ENCODE measurements at regions not wholly inside any gene's neighbourhood (a gene's known extent, or its start where the extent isn't known, plus 50 kb on each side); places are given as distances from the start of the nearest gene placed in this dataset.

DNA sequence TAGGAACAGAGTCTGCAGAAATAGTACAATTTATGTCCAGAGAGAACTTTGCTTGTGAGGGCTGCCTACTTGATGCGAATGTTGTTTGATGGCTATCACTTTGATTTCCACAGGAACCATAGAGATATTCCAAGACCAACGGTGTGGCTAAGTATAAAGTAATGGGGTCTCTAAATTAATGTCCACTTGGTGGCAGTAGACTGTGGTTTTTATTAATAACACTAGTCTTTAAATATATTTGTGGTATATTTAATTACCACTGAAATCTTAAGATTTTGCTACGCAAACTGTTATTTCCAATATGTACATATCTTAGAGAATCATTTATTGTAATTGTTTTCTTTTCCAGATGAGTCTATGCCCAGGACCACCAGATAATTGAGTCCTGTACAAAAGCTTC, 647.9 kb downstream of the PLA2G4A start:
- Mint-ChIP-seq H3K4me1 (ENCODE audit: low read depth) (no peaks in the 10 kb centered on the region), H3K9me3 (ENCODE audit: low read depth) (no peaks in the 10 kb centered on the region), H3K27ac (no peak overlapping the region), H3K27me3 (no peaks in the 10 kb centered on the region), H3K36me3 (ENCODE audit: insufficient read depth) (no peaks in the 10 kb centered on the region), H3K4me3 (ENCODE audit: low read depth) (no peak overlapping the region)
- DNase-seq (ENCODE audit: low spot score, unreplicated experiment): no peak
- TF ChIP-seq, protein P1, sequence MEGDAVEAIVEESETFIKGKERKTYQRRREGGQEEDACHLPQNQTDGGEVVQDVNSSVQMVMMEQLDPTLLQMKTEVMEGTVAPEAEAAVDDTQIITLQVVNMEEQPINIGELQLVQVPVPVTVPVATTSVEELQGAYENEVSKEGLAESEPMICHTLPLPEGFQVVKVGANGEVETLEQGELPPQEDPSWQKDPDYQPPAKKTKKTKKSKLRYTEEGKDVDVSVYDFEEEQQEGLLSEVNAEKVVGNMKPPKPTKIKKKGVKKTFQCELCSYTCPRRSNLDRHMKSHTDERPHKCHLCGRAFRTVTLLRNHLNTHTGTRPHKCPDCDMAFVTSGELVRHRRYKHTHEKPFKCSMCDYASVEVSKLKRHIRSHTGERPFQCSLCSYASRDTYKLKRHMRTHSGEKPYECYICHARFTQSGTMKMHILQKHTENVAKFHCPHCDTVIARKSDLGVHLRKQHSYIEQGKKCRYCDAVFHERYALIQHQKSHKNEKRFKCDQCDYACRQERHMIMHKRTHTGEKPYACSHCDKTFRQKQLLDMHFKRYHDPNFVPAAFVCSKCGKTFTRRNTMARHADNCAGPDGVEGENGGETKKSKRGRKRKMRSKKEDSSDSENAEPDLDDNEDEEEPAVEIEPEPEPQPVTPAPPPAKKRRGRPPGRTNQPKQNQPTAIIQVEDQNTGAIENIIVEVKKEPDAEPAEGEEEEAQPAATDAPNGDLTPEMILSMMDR (IDR thresholded peaks at IDR 0.05; ENCODE audit: unreplicated experiment): peak; percentile 44

DNA sequence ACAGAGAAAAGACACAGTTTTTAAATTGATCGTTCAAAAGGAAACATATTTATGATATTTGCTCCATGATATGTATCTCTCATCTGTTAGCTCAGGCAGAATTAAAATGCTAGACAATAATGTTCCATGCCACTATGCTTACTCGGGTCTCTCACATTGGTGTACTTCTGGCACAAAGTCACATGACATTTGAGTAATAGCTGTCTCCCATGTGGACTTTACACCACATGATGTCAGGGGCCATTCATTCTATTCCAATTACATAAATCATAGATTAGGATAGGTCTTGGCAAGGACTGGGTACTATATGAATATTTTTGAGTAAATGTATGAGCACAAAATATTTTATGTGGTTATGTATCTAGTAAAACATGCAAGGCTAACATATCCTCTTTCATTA, 648.4 kb downstream of the PLA2G4A start:
- no peak for DNase-seq (ENCODE audit: low spot score, unreplicated experiment)
- TF ChIP-seq, protein P1 (IDR thresholded peaks at IDR 0.05; ENCODE audit: unreplicated experiment): no peak
- Mint-ChIP-seq H3K4me3 (ENCODE audit: low read depth) (no peak overlapping the region), H3K27me3 (no peaks in the 10 kb centered on the region), H3K36me3 (ENCODE audit: insufficient read depth) (no peaks in the 10 kb centered on the region), H3K4me1 (ENCODE audit: low read depth) (no peaks in the 10 kb centered on the region), H3K9me3 (ENCODE audit: low read depth) (no peaks in the 10 kb centered on the region), H3K27ac (no peak overlapping the region)

DNA sequence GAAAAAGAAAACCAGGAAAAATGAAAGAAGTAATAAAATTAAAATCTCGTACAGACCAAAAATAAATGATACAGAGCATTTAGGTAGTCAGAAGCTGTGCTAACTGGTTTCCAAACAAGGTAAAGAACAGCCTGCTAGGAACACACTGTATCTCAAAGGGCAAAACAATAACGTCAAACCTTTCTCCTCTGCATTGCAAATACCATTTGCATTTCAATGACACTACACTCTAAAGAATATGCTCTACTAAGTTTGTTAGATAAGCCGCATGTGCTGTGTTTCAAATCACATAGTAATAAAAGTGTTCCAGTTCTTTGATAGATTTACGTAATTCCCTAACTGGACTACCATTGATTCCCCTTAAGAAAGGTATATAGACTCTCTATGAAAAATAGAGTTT, 648.8 kb downstream of the PLA2G4A start:
- Mint-ChIP-seq H3K4me1 (ENCODE audit: low read depth) (no peaks in the 10 kb centered on the region), H3K4me3 (ENCODE audit: low read depth) (no peak overlapping the region), H3K9me3 (ENCODE audit: low read depth) (no peaks in the 10 kb centered on the region), H3K36me3 (ENCODE audit: insufficient read depth) (no peaks in the 10 kb centered on the region), H3K27ac (no peak overlapping the region), H3K27me3 (no peaks in the 10 kb centered on the region)
- TF ChIP-seq, protein P1 (IDR thresholded peaks at IDR 0.05; ENCODE audit: unreplicated experiment): no peak
- no peak for DNase-seq (ENCODE audit: low spot score, unreplicated experiment)

DNA sequence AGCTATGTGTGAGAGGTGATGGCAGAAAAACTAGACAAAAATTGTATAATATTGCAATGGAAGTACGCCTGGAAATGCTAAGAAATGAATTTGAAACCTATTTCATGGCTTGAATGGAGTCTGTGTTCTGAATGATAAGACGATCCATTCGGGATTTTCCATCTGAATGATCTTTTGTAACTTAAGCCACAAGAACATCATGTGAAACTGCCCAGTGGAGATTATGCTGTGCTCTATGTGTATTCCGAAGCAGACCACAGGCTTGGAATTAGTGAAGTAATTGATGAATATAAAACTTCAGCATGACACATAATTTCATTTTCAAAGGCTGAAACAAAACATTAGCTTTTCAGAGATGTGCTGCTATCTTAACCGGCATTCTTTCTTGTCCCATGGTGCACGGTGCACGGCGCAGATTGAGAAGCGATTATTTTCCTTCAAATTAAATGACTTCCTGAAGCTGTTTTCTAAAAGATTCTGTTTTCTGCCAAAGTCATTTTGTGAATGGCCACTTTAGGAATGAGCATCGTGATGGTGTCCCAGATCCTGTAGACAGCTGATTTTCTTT, 652.9 kb downstream of the PLA2G4A start:
- no peaks in the 10 kb centered on the region for H3K27me3 Mint-ChIP-seq
- no peaks in the 10 kb centered on the region for H3K9me3 Mint-ChIP-seq (ENCODE audit: low read depth)
- H3K27ac Mint-ChIP-seq: no peak overlapping the region
- no peak overlapping the region for H3K4me3 Mint-ChIP-seq (ENCODE audit: low read depth)
- H3K36me3 Mint-ChIP-seq (ENCODE audit: insufficient read depth): no peaks in the 10 kb centered on the region
- DNase-seq (ENCODE audit: low spot score, unreplicated experiment): no peak
- TF ChIP-seq, protein P1 (IDR thresholded peaks at IDR 0.05; ENCODE audit: unreplicated experiment): no peak
- H3K4me1 Mint-ChIP-seq (ENCODE audit: low read depth): no peaks in the 10 kb centered on the region

DNA sequence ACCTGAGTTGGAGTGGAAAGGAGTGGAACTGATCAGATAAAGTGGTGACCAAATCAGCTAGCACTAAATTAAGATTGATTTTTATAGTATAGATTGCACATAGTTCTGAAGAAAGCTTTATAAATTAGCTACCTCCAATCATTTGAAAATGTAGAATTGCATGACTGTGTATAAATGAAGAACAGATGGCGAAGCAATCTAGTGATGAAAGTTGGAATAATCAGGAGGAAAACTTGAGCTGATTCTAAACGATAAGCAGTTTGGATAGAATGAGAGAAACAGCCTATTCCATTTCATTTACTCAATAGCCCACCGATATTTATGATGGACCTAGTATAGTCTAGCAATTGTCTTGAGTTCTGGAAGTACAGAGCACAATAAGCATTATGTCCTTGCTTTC, 661.5 kb downstream of the PLA2G4A start:
- Mint-ChIP-seq H3K4me3 (ENCODE audit: low read depth) (no peak overlapping the region), H3K4me1 (ENCODE audit: low read depth) (peaks cover 1% of the 10 kb centered on the region), H3K9me3 (ENCODE audit: low read depth) (peaks cover 3% of the 10 kb centered on the region), H3K27me3 (no peaks in the 10 kb centered on the region), H3K36me3 (ENCODE audit: insufficient read depth) (no peaks in the 10 kb centered on the region), H3K27ac (no peak overlapping the region)
- TF ChIP-seq, protein P1 (IDR thresholded peaks at IDR 0.05; ENCODE audit: unreplicated experiment): no peak
- DNase-seq (ENCODE audit: low spot score, unreplicated experiment): no peak

Measured in progenitor cell of endocrine pancreas (in vitro differentiated cells).